H1 (cell line): ENCODE measurements at regions not wholly inside any gene's neighbourhood (a gene's known extent, or its start where the extent isn't known, plus 50 kb on each side); places are given as distances from the start of the nearest gene placed in this dataset.

ENCODE experiments used
- CTCF ChIA-PET: fragments of 300-600 bp; sonication (Branson Sonifier 250); formaldehyde crosslinking; loops from one replicate; lab custom pipeline; 2021; ENCODE audit not compliant: partially characterized antibody; lab: Charles Lee
- POLR2A ChIA-PET: fragments of 300-600 bp; sonication (Branson Sonifier 250); formaldehyde crosslinking; loops from one replicate; lab custom pipeline; 2021; ENCODE audit warnings: inconsistent platforms; ENCODE audit not compliant: partially characterized antibody; lab: Charles Lee
- DNase-seq, 2 experiments: peaks; one replicate each; pipeline versions ENCODE4 v3.0.0 to v3.0.0-alpha.2; 2010 to 2022; ENCODE audit warnings: low spot score in 2 of 2, low read depth in 1 of 2, mixed read lengths in 1 of 2
- FAIRE-seq: peaks from 2 replicates; lab custom pipeline; 2011; peaks lifted over from hg19 to GRCh38; lab: Jason Lieb, UNC
- H2AFZ ChIP-seq: 2 replicates; pipeline ENCODE4 v1.8.1; 2012; ENCODE audit warnings: low read length, inconsistent platforms
- H2AK5ac ChIP-seq: 2 replicates; pipeline ENCODE4 v1.6.1; 2013; ENCODE audit warnings: low read depth, low read length
- H2BK120ac ChIP-seq: replicated peaks from 2 replicates; pipeline ENCODE3; 2013; ENCODE audit warnings: low read depth, low read length, inconsistent platforms
- H2BK12ac ChIP-seq: 2 replicates; pipeline ENCODE4 v1.6.1; 2013; ENCODE audit warnings: low read depth, low read length
- H2BK15ac ChIP-seq: 2 replicates; pipeline ENCODE4 v1.6.1; 2013; ENCODE audit warnings: low read length
- H2BK20ac ChIP-seq: 2 replicates; pipeline ENCODE4 v1.6.1; 2013; ENCODE audit warnings: low read length
- H2BK5ac ChIP-seq: 2 replicates; pipeline ENCODE4 v1.6.1; 2013; ENCODE audit warnings: low read depth, low read length
- H3K14ac ChIP-seq: 2 replicates; pipeline ENCODE4 v1.6.1; 2013; ENCODE audit warnings: inconsistent platforms; ENCODE audit not compliant: insufficient read length
- H3K18ac ChIP-seq: 2 replicates; pipeline ENCODE4 v1.6.1; 2013; ENCODE audit warnings: low read length; ENCODE audit errors: extremely low read depth
- H3K23ac ChIP-seq: 2 replicates; pipeline ENCODE4 v1.6.1; 2013; ENCODE audit warnings: inconsistent platforms; ENCODE audit not compliant: insufficient read length
- H3K23me2 ChIP-seq: 2 replicates; pipeline ENCODE4 v1.6.1; 2013; ENCODE audit warnings: low read depth, low read length
- H3K27ac ChIP-seq: 2 replicates; pipeline ENCODE4 v1.6.1; 2011; ENCODE audit warnings: low read depth, low read length, inconsistent platforms
- H3K27me3 ChIP-seq, 4 experiments: replicated peaks in 1 of 4; 1 replicate in 1 of 4; 2 replicates in 3 of 4; pipeline versions ENCODE4 v1.6.1 to v1.8.1; 2011 to 2013; ENCODE audit warnings: low read length in 3 of 4, mild to moderate bottlenecking in 3 of 4, inconsistent platforms in 2 of 4, mixed read lengths in 2 of 4, moderate library complexity in 1 of 4; ENCODE audit not compliant: control insufficient read depth in 3 of 4, insufficient read depth in 3 of 4; ENCODE audit errors: extremely low read depth in 1 of 4
- H3K36me3 ChIP-seq, 4 experiments: 2 replicates each; pipeline versions ENCODE4 v1.6.1 to v1.8.1; 2011 to 2013; ENCODE audit warnings: mild to moderate bottlenecking in 4 of 4, low read length in 3 of 4, moderate library complexity in 2 of 4, control low read depth in 1 of 4, inconsistent platforms in 1 of 4; ENCODE audit not compliant: insufficient read depth in 4 of 4, control insufficient read depth in 2 of 4
- H3K4ac ChIP-seq: replicated peaks from 2 replicates; pipeline ENCODE3; 2013; ENCODE audit warnings: low read length, low read depth, mixed read lengths, inconsistent platforms; ENCODE audit not compliant: insufficient read length
- H3K4me1 ChIP-seq, 4 experiments: replicated peaks in 1 of 4; 1 replicate in 1 of 4; 2 replicates in 3 of 4; pipeline versions ENCODE4 v1.6.1 to v1.8.1; 2011 to 2013; ENCODE audit warnings: low read length in 3 of 4, inconsistent platforms in 2 of 4, mixed read lengths in 1 of 4; ENCODE audit not compliant: insufficient read depth in 4 of 4, control insufficient read depth in 3 of 4
- H3K4me2 ChIP-seq, 2 experiments: 2 replicates each; pipeline versions ENCODE4 v1.6.1 to v1.8.1; 2011 to 2013; ENCODE audit warnings: low read depth in 2 of 2, low read length in 2 of 2, control low read depth in 1 of 2, inconsistent platforms in 1 of 2, mild to moderate bottlenecking in 1 of 2; ENCODE audit not compliant: insufficient read depth in 1 of 2
- H3K4me3 ChIP-seq, 4 experiments: fragments of 200-600, 300-600 bp in 1 of 4; sonication (generic), shearing (Covaris generic), sonication (Bioruptor Twin) in 1 of 4; 2 replicates each; pipeline versions ENCODE4 v1.5.1 to v1.8.1; 2011 to 2016; ENCODE audit warnings: low read length in 4 of 4, low read depth in 3 of 4, control low read depth in 2 of 4, inconsistent platforms in 2 of 4, mild to moderate bottlenecking in 2 of 4, mixed read lengths in 1 of 4, moderate library complexity in 1 of 4; ENCODE audit not compliant: insufficient read depth in 2 of 4; ENCODE audit errors: extremely low read depth in 1 of 4
- H3K56ac ChIP-seq: replicated peaks from 2 replicates; pipeline ENCODE3; 2013; ENCODE audit warnings: low read depth, mild to moderate bottlenecking, mixed read lengths, low read length, inconsistent platforms; ENCODE audit not compliant: insufficient read length
- H3K79me1 ChIP-seq: 2 replicates; pipeline ENCODE4 v1.6.1; 2013; ENCODE audit warnings: low read depth, low read length, control low read depth
- H3K79me2 ChIP-seq, 2 experiments: 2 replicates each; pipeline versions ENCODE4 v1.6.1 to v1.8.1; 2012 to 2013; ENCODE audit warnings: low read length in 2 of 2, mild to moderate bottlenecking in 2 of 2, inconsistent platforms in 1 of 2; ENCODE audit not compliant: insufficient read depth in 2 of 2, control insufficient read depth in 1 of 2
- H3K9ac ChIP-seq, 4 experiments: replicated peaks in 1 of 4; 1 replicate in 1 of 4; 2 replicates in 3 of 4; pipeline versions ENCODE4 v1.6.1 to v1.8.1; 2011 to 2013; ENCODE audit warnings: low read depth in 3 of 4, low read length in 3 of 4, control low read depth in 2 of 4, mild to moderate bottlenecking in 2 of 4, moderate library complexity in 2 of 4, inconsistent platforms in 1 of 4; ENCODE audit errors: extremely low read depth in 1 of 4
- H3K9me3 ChIP-seq, 2 experiments: 2 replicates each; pipeline versions ENCODE4 v1.6.1 to v1.8.1; 2012 to 2013; ENCODE audit warnings: mild to moderate bottlenecking in 2 of 2, moderate library complexity in 2 of 2, control low read depth in 1 of 2, inconsistent platforms in 1 of 2, low read depth in 1 of 2, low read length in 1 of 2, mixed read lengths in 1 of 2; ENCODE audit not compliant: insufficient read depth in 2 of 2
- H4K20me1 ChIP-seq, 2 experiments: replicated peaks in 1 of 2; 2 replicates each; pipeline versions ENCODE3 to v1.8.1; 2011 to 2013; ENCODE audit warnings: inconsistent platforms in 2 of 2, low read length in 2 of 2, mild to moderate bottlenecking in 1 of 2; ENCODE audit not compliant: insufficient read depth in 2 of 2, control insufficient read depth in 1 of 2
- H4K5ac ChIP-seq: 2 replicates; pipeline ENCODE4 v1.6.1; 2013; ENCODE audit warnings: low read length, low read depth, mixed read lengths, inconsistent platforms; ENCODE audit not compliant: insufficient read length
- H4K8ac ChIP-seq: 2 replicates; pipeline ENCODE4 v1.8.0; 2013; ENCODE audit warnings: mild to moderate bottlenecking, moderate library complexity, low read length, inconsistent platforms; ENCODE audit not compliant: insufficient read depth; ENCODE audit errors: extremely low read depth
- H4K91ac ChIP-seq: replicated peaks from 2 replicates; pipeline ENCODE3; 2013; ENCODE audit warnings: low read length, mixed read lengths, inconsistent platforms; ENCODE audit not compliant: insufficient read length
- ATF2 ChIP-seq: IDR thresholded peaks from 2 replicates; pipeline ENCODE4 v1.6.1; 2012; ENCODE audit warnings: low read length, inconsistent platforms
- BACH1 ChIP-seq: IDR thresholded peaks from 2 replicates; pipeline ENCODE4 v1.6.1; 2012; ENCODE audit warnings: low read length, improper control_type of control experiment
- EGR1 ChIP-seq: IDR thresholded peaks from 2 replicates; pipeline ENCODE4 v1.6.1; 2011; ENCODE audit warnings: low read depth, low read length, borderline replicate concordance
- JUND ChIP-seq: IDR thresholded peaks from 2 replicates; pipeline ENCODE4 v1.6.1; 2011; ENCODE audit warnings: mild to moderate bottlenecking, improper control_type of control experiment, low read length
- KDM5A ChIP-seq: fragments of 200-600 bp; IDR thresholded peaks from 2 replicates; pipeline ENCODE4 v1.7.1; 2012; ENCODE audit warnings: mild to moderate bottlenecking, low read length, inconsistent platforms, mixed read lengths
- RNF2 ChIP-seq: fragments of 200-900, 300-1000 bp; sonication (generic); IDR thresholded peaks from 2 replicates; pipeline ENCODE4 v1.7.1; 2016; ENCODE audit warnings: borderline replicate concordance, low read depth, mild to moderate bottlenecking, antibody characterized with exemption, low read length; ENCODE audit not compliant: poor library complexity, severe bottlenecking; ENCODE audit errors: missing control alignments
- RXRA ChIP-seq: IDR thresholded peaks from 2 replicates; pipeline ENCODE4 v1.6.1; 2011; ENCODE audit warnings: low read depth, mild to moderate bottlenecking, low read length, moderate library complexity; ENCODE audit not compliant: insufficient read depth
- SUZ12 ChIP-seq: fragments of 200-600 bp; sonication (generic); IDR thresholded peaks from 2 replicates; pipeline ENCODE4 v1.6.1; 2012; ENCODE audit warnings: mild to moderate bottlenecking, inconsistent platforms, low read length, moderate library complexity, mixed read lengths
- TCF12 ChIP-seq: IDR thresholded peaks from 2 replicates; pipeline ENCODE4 v1.6.1; 2011; ENCODE audit warnings: low read depth, mild to moderate bottlenecking, low read length
- USF2 ChIP-seq: IDR thresholded peaks from 2 replicates; pipeline ENCODE4 v1.6.1; 2011; ENCODE audit warnings: low read length, improper control_type of control experiment
- WGBS, 2 experiments: shearing (Covaris generic) in 1 of 2; methylation state at CpG; one replicate each; pipeline versions ENCODE4 v1.1.6 to v1.1.7; 2013 to 2015; ENCODE audit warnings: low lambda C conversion rate in 2 of 2, mixed read lengths in 2 of 2, inconsistent platforms in 1 of 2, low coverage in 1 of 2, missing lambda C conversion rate in 1 of 2; ENCODE audit not compliant: insufficient replicate concordance in 2 of 2, insufficient coverage in 1 of 2, insufficient read length in 1 of 2; ENCODE audit errors: extremely low coverage in 1 of 2, missing lambda C conversion rate in 1 of 2; 5-methylcytosine and 5-hydroxymethylcytosine counted together

- Histone ChIP-seq H4K20me1 (no peaks in the 10 kb centered on the region), H3K9ac (no peak overlapping the region), H3K27me3 (no peaks in the 10 kb centered on the region), H3K79me2 (no peaks in the 10 kb centered on the region), H2BK5ac (no peak overlapping the region), H2AK5ac (no peak overlapping the region), H2BK15ac (no peak overlapping the region), H3K56ac (no peak overlapping the region), H3K9me3 (no peaks in the 10 kb centered on the region), H2AFZ (no peak overlapping the region), H3K23me2 (no peaks in the 10 kb centered on the region), H3K36me3 (no peaks in the 10 kb centered on the region), H3K27ac (no peak overlapping the region), H3K4me1 (peaks cover 0 to 9% (median 5%) of the 10 kb centered on the region in 4 experiments; a peak in 6 of 7 replicates), H3K14ac (no peak overlapping the region), H3K18ac (no peak overlapping the region), H3K23ac (no peak overlapping the region), H2BK120ac (no peak overlapping the region), H3K4ac (no peak overlapping the region), H3K4me2 (no peak overlapping the region), H4K5ac (no peak overlapping the region), H2BK12ac (no peak overlapping the region), H4K8ac (no peak overlapping the region), H2BK20ac (no peak overlapping the region), H3K4me3 (no peak overlapping the region), H4K91ac (no peak overlapping the region), H3K79me1 (no peaks in the 10 kb centered on the region)
- CTCF ChIA-PET = no interaction called here
- no peak for TF ChIP-seq TCF12
- no peak for TF ChIP-seq KDM5A
- TF ChIP-seq BACH1 = no peak
- TF ChIP-seq EGR1 = no peak
- TF ChIP-seq SUZ12 = no peak
- no peak for TF ChIP-seq RXRA
- no peak for TF ChIP-seq USF2
- no peak for TF ChIP-seq ATF2
- no peak for TF ChIP-seq JUND
- no peak for TF ChIP-seq RNF2
- WGBS, 2 experiments = 91% methylated on average over 13 of the region's 15 CpGs; no CpG with 5 or more reads in 1 of the 2 experiments
- POLR2A ChIA-PET = no interaction called here
- FAIRE-seq = no peak
- no peak for DNase-seq
Observed at GRCh38 chr2:239829326-239829725, 195.8 kb downstream of the NDUFA10 start.
